Psoas muscle (tissue), 7 donors: ENCODE measurements at regions not wholly inside any gene's neighbourhood (a gene's known extent, or its start where the extent isn't known, plus 50 kb on each side); places are given as distances from the start of the nearest gene placed in this dataset.

Experiments
- ATAC-seq, 4 donors: fragments of 200-7000 bp; cut with Tn5 transposase; one replicate each; pipeline ENCODE4 v1.9.1; 2020; ENCODE audit warnings: moderate library complexity in 3 of 4, mild to moderate bottlenecking in 2 of 4
- DNase-seq, 2 donors: peaks; one replicate each; pipeline ENCODE4 v3.0.0-alpha.2; 2020
- H3K27ac ChIP-seq: fragments of 200-600 bp; one replicate; pipeline ENCODE4 v1.8.0; 2022
- H3K27me3 ChIP-seq, 3 donors: fragments of 200-600 bp in 1 of 3; one replicate each; pipeline versions ENCODE4 v1.6.1 to v1.8.0; 2013 to 2022; ENCODE audit warnings: low read length in 2 of 3, mild to moderate bottlenecking in 2 of 3, moderate library complexity in 1 of 3; ENCODE audit not compliant: insufficient read depth in 3 of 3
- H3K36me3 ChIP-seq, 2 donors: fragments of 200-600 bp in 1 of 2; one replicate each; pipeline versions ENCODE4 v1.6.1 to v1.8.0; 2013 to 2022; ENCODE audit warnings: low read depth in 1 of 2, mild to moderate bottlenecking in 1 of 2, moderate library complexity in 1 of 2; ENCODE audit not compliant: insufficient read depth in 1 of 2
- H3K4me1 ChIP-seq: fragments of 200-600 bp; one replicate; pipeline ENCODE4 v1.8.0; 2022
- H3K4me3 ChIP-seq: fragments of 200-600 bp; one replicate; pipeline ENCODE4 v1.8.0; 2022; ENCODE audit warnings: mild to moderate bottlenecking
- H3K9me3 ChIP-seq: fragments of 200-600 bp; one replicate; pipeline ENCODE4 v1.8.0; 2022
- WGBS, 3 donors: extraction: QIAGEN DNeasy Blood & Tissue Kit; methylation state at CpG; one replicate each; pipeline versions ENCODE4 v1.1.6 to v1.1.7; 2013; 5-methylcytosine and 5-hydroxymethylcytosine counted together
- intact Hi-C, 2 donors: fragments of 100-400 bp; cut with DNase I; formaldehyde crosslinking; loops; one replicate each; pipeline versions ENCODE4 v1.11.0 to v1.14.2; 2022
- TF ChIP-seq, protein P1 (sequence below): fragments of 200-600 bp; IDR thresholded peaks from one replicate; pipeline ENCODE4 v1.8.0; 2022; ENCODE audit warnings: antibody characterized with exemption
- donor health status: healthy with polysubstance abuse.
- donor health status: DM: no; HTN: no; CAD: no; lungs with moderate emphysema.
- donor health status: Bipolar disorder and iron deficiency.
- donor health status: healthy.
- donor health status: DM: yes; HTN: yes; CAD: no.
- donor health status: DM: no; HTN: no; CAD: no.
- donor health status: DM: yes; HTN: yes; CAD: no.

DNA sequence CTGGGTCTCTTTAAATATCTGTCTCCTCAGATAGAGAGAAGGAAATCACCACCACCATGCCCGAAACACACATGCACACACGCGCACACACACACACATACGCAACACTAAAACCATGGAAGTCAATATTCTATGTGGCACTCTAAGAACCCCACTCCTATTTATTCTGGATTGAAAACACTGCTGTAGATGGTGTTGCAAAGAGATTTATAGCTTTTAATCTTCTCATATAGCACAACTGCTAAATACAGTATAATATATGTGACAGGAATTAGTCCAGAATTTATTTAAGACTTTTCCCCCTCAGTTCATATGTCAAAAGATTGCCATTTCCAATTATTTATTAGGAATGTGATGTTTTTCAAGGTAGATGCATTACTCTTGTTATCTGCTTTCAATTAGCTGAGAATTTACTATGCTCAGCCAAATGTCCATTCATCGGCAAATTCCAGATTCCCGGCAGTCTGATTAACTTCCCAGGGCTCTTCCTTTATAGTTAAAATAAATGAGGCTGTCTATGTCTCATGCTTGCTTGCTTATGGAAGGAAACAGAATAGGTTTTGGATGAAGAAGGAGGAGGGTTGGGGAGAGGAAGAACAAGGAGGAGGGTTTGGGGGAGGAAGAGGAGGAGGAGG, 115.4 kb upstream of the NDP start:
- no peaks in the 10 kb centered on the region for H3K36me3 ChIP-seq
- ATAC-seq: no peak

DNA sequence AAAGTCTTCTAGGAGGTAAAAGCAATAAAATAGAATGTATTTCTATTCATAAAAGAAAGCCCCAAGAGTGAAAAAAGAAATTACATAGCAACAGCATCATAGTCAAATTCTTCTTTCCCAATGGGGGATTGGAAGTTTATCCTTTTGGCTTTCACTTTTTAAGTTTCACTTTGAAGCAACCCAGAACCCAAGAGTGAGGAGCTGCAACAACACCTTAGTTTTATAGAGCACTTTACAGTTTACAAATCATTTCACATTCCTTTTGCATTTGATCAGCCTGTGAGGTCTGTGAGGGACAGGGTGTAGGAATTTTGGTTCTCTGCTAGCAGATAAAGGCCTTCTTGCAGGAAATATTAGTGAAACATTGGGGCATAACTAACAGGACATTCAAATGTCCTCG, 112.0 kb upstream of the NDP start:
- TF ChIP-seq, protein P1, sequence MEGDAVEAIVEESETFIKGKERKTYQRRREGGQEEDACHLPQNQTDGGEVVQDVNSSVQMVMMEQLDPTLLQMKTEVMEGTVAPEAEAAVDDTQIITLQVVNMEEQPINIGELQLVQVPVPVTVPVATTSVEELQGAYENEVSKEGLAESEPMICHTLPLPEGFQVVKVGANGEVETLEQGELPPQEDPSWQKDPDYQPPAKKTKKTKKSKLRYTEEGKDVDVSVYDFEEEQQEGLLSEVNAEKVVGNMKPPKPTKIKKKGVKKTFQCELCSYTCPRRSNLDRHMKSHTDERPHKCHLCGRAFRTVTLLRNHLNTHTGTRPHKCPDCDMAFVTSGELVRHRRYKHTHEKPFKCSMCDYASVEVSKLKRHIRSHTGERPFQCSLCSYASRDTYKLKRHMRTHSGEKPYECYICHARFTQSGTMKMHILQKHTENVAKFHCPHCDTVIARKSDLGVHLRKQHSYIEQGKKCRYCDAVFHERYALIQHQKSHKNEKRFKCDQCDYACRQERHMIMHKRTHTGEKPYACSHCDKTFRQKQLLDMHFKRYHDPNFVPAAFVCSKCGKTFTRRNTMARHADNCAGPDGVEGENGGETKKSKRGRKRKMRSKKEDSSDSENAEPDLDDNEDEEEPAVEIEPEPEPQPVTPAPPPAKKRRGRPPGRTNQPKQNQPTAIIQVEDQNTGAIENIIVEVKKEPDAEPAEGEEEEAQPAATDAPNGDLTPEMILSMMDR: no peak
- no peak for DNase-seq
- H3K27ac ChIP-seq: no peak overlapping the region
- intact Hi-C loops: no loop called here
- peaks cover 0 to 7% (median 0%) of the 10 kb centered on the region in 3 donors for H3K27me3 ChIP-seq
- no peak overlapping the region for H3K4me3 ChIP-seq
- ATAC-seq: no peak
- H3K9me3 ChIP-seq: no peaks in the 10 kb centered on the region
- H3K4me1 ChIP-seq: no peaks in the 10 kb centered on the region
- WGBS, 3 donors: 48 to 63% (median 54%) methylated on average over 1 of the region's 1 CpG
- H3K36me3 ChIP-seq: no peaks in the 10 kb centered on the region

More for the DNA sequence above, 115.4 kb upstream of the NDP start:
- H3K4me1 ChIP-seq: no peaks in the 10 kb centered on the region
- intact Hi-C loops: no loop called here
- H3K27ac ChIP-seq: no peak overlapping the region
- H3K9me3 ChIP-seq: no peaks in the 10 kb centered on the region
- no peak overlapping the region for H3K4me3 ChIP-seq
- no peak for DNase-seq
- WGBS, 3 donors: 75 to 80% (median 77%) methylated on average over 6 of the region's 6 CpGs
- TF ChIP-seq, protein P1: no peak
- H3K27me3 ChIP-seq: peaks cover 0 to 27% (median 0%) of the 10 kb centered on the region in 3 donors

DNA sequence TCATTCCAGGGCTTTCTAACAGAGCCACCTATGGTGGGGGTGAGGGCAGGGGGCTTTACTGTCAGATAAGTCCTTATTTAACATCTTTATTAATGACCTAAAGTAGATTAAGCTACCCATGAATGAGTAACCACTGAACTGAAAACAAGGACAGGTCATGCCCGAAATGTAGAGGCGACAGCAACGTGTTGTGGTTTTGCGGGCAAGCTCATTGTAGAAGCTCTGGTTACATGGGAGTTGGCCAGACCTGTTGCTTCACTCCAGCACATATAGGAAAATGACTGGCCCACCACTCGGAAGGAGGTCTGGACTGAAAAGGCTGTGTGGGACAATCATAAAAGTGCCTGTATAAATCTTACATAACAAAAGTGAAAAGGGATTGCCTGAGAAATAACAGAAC, 109.6 kb upstream of the NDP start:
- DNase-seq (no peak), ATAC-seq (no peak)
- no peaks in the 10 kb centered on the region for H3K4me1 ChIP-seq
- 71 to 84% (median 82%) methylated on average over 5 of the region's 5 CpGs for WGBS, 3 donors
- peaks cover 0 to 6% (median 0%) of the 10 kb centered on the region in 3 donors for H3K27me3 ChIP-seq
- H3K27ac ChIP-seq: no peak overlapping the region
- TF ChIP-seq, protein P1: no peak
- intact Hi-C loops: no loop called here
- H3K4me3 ChIP-seq: no peak overlapping the region
- H3K36me3 ChIP-seq: no peaks in the 10 kb centered on the region
- H3K9me3 ChIP-seq: no peaks in the 10 kb centered on the region

DNA sequence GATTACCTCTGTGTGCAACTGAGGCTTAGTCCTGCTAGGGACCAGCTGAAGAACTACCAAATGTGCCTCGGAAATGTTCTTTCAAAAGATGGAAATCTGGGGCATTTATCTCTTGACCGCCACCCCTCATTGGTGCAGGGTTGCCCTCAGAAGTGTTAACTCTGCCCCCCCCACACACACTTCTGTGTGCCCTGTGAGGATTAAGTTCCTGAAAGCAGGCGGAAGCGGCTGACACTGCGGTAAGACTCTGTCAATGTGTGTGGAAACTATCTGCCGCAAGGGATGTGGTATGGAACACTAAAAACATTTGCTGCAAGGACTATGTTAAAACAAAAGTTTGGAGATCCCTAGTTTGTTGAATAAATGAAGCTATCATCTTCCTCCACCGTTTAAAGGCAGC, 106.9 kb upstream of the NDP start:
- WGBS, 3 donors: 90 to 91% (median 90%) methylated on average over 7 of the region's 7 CpGs
- no peak for ATAC-seq
- no peaks in the 10 kb centered on the region for H3K9me3 ChIP-seq
- H3K36me3 ChIP-seq: no peaks in the 10 kb centered on the region
- peaks cover 0 to 10% (median 0%) of the 10 kb centered on the region in 3 donors for H3K27me3 ChIP-seq
- DNase-seq: no peak
- no peaks in the 10 kb centered on the region for H3K4me1 ChIP-seq
- TF ChIP-seq, protein P1: no peak
- H3K27ac ChIP-seq: no peak overlapping the region
- intact Hi-C loops: no loop called here
- no peak overlapping the region for H3K4me3 ChIP-seq

DNA sequence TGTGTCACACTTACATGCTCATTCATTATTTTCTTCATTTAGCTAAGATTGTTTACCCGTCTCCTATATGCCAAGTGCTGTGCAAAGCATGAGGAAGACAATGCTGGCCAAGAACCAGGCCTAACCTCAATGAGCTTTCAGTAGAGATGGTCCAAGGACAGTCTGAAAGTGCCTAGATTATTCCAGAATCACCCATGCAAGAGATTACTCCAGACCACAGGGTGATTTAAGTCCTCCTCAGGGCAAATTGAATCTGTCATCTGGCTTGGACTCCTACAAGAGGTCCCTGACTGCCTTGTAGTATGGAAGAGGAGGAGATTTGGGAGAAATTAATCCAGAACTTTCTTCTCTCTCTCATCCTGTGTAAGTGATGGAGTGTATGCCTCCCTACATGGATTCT, 99.4 kb upstream of the NDP start:
- Histone ChIP-seq H3K27me3 (peaks cover 0 to 15% (median 0%) of the 10 kb centered on the region in 3 donors), H3K4me1 (no peaks in the 10 kb centered on the region), H3K27ac (no peak overlapping the region), H3K36me3 (no peaks in the 10 kb centered on the region), H3K9me3 (no peaks in the 10 kb centered on the region), H3K4me3 (no peak overlapping the region)
- no peak for DNase-seq
- intact Hi-C loops: no loop called here
- ATAC-seq: no peak
- WGBS, 3 donors: 74 to 86% (median 80%) methylated on average over 1 of the region's 1 CpG
- TF ChIP-seq, protein P1: no peak
